Left ventricle myocardium inferior (tissue), 1 donor: ENCODE measurements at regions not wholly inside any gene's neighbourhood (a gene's known extent, or its start where the extent isn't known, plus 50 kb on each side); places are given as distances from the start of the nearest gene placed in this dataset.

Experiments used
- DNase-seq: peaks from one replicate; pipeline ENCODE4 v3.0.0-alpha.2; 2020
- H3K27ac ChIP-seq: fragments of 200-600 bp; replicated peaks from 2 replicates; pipeline ENCODE4 v1.8.0; 2021
- H3K27me3 ChIP-seq: fragments of 200-600 bp; 2 replicates; pipeline ENCODE4 v1.8.0; 2021; ENCODE audit warnings: low read depth
- H3K36me3 ChIP-seq: fragments of 200-600 bp; 2 replicates; pipeline ENCODE4 v1.8.0; 2021
- H3K4me1 ChIP-seq: fragments of 200-600 bp; 2 replicates; pipeline ENCODE4 v1.8.0; 2021
- H3K4me3 ChIP-seq: fragments of 200-600 bp; 2 replicates; pipeline ENCODE4 v1.8.0; 2021; ENCODE audit warnings: mild to moderate bottlenecking, moderate library complexity
- H3K9me3 ChIP-seq: fragments of 200-600 bp; replicated peaks from 2 replicates; pipeline ENCODE4 v1.8.0; 2021
- CTCF ChIP-seq: fragments of 200-600 bp; IDR thresholded peaks from 2 replicates; pipeline ENCODE4 v1.8.0; 2021; ENCODE audit warnings: antibody characterized with exemption, mild to moderate bottlenecking, borderline replicate concordance
- intact Hi-C: fragments of 100-400 bp; cut with micrococcal nuclease; formaldehyde crosslinking; loops from one replicate; pipeline ENCODE4 v1.11.0; 2022
- donor health status: DM: no; HTN: yes; CAD: no; lungs with severe emphysema.

GRCh38 chr4:33395731-33396485, 2675.7 kb downstream of the PCDH7 start:
- Histone ChIP-seq H3K27ac (no peak overlapping the region), H3K4me1 (no peaks in the 10 kb centered on the region), H3K4me3 (no peak overlapping the region), H3K27me3 (no peaks in the 10 kb centered on the region), H3K36me3 (no peaks in the 10 kb centered on the region), H3K9me3 (peaks cover 16% of the 10 kb centered on the region)
- DNase-seq, result no peak
- TF ChIP-seq CTCF, result no peak
- intact Hi-C loops, result no loop called here

GRCh38 chr4:33400504-33400903, 2680.3 kb downstream of the PCDH7 start:
- intact Hi-C loops, result no loop called here
- no peak for TF ChIP-seq CTCF
- Histone ChIP-seq H3K4me1 (no peaks in the 10 kb centered on the region), H3K4me3 (no peak overlapping the region), H3K36me3 (no peaks in the 10 kb centered on the region), H3K9me3 (peaks cover 22% of the 10 kb centered on the region), H3K27ac (no peak overlapping the region), H3K27me3 (no peaks in the 10 kb centered on the region)
- no peak for DNase-seq

- Histone ChIP-seq H3K4me3 (no peak overlapping the region), H3K36me3 (no peaks in the 10 kb centered on the region), H3K27me3 (no peaks in the 10 kb centered on the region), H3K27ac (no peak overlapping the region), H3K4me1 (no peaks in the 10 kb centered on the region), H3K9me3 (peaks cover 6% of the 10 kb centered on the region)
- intact Hi-C loops, result no loop called here
- no peak for DNase-seq
- no peak for TF ChIP-seq CTCF
These were observed 2687.3 kb downstream of the PCDH7 start for GRCh38 chr4:33407496-33407895.

- H3K36me3 ChIP-seq, result no peaks in the 10 kb centered on the region
- TF ChIP-seq CTCF, result no peak
- DNase-seq, result no peak
- no peak overlapping the region for H3K27ac ChIP-seq
- intact Hi-C loops, result no loop called here
- H3K4me1 ChIP-seq, result no peaks in the 10 kb centered on the region
- no peaks in the 10 kb centered on the region for H3K27me3 ChIP-seq
- no peak overlapping the region for H3K4me3 ChIP-seq
- H3K9me3 ChIP-seq, result peaks cover 20% of the 10 kb centered on the region
These were observed 2691.0 kb downstream of the PCDH7 start for GRCh38 chr4:33411182-33411581.

- H3K27ac ChIP-seq, result no peak overlapping the region
- no peaks in the 10 kb centered on the region for H3K36me3 ChIP-seq
- no peaks in the 10 kb centered on the region for H3K4me1 ChIP-seq
- no peak overlapping the region for H3K4me3 ChIP-seq
- no peaks in the 10 kb centered on the region for H3K27me3 ChIP-seq
- intact Hi-C loops, result no loop called here
- no peaks in the 10 kb centered on the region for H3K9me3 ChIP-seq
- TF ChIP-seq CTCF, result no peak
- no peak for DNase-seq
These were observed 2701.7 kb downstream of the PCDH7 start for GRCh38 chr4:33421887-33422286.

GRCh38 chr4:33422656-33423055, 2702.5 kb downstream of the PCDH7 start:
- Histone ChIP-seq H3K27ac (no peak overlapping the region), H3K27me3 (no peaks in the 10 kb centered on the region), H3K9me3 (no peaks in the 10 kb centered on the region), H3K36me3 (no peaks in the 10 kb centered on the region), H3K4me3 (no peak overlapping the region), H3K4me1 (no peaks in the 10 kb centered on the region)
- intact Hi-C loops, result no loop called here
- TF ChIP-seq CTCF, result no peak
- no peak for DNase-seq
